HEK293T (cell line): ENCODE measurements at regions not wholly inside any gene's neighbourhood (a gene's known extent, or its start where the extent isn't known, plus 50 kb on each side); places are given as distances from the start of the nearest gene placed in this dataset.

ENCODE experiments used
- CTCF ChIA-PET: fragments of 350-600 bp; formaldehyde crosslinking; extraction: SDS; loops from one replicate; lab custom pipeline; 2021; ENCODE audit warnings: antibody characterized with exemption, inconsistent platforms; lab: Yijun Ruan, JAX
- POLR2A ChIA-PET: fragments of 350-600 bp; formaldehyde crosslinking; extraction: SDS; loops from one replicate; lab custom pipeline; 2020; ENCODE audit warnings: antibody characterized with exemption, inconsistent platforms; lab: Yijun Ruan, JAX
- DNase-seq: peaks from one replicate; pipeline ENCODE4 v3.0.0; 2012; ENCODE audit warnings: mixed read lengths; ENCODE audit errors: extremely low spot score
- ARNT ChIP-seq: fragments of 450-650 bp; IDR thresholded peaks from 2 replicates; pipeline ENCODE4 v1.6.1; 2017; ENCODE audit warnings: mild to moderate bottlenecking
- BHLHE40 ChIP-seq: fragments of 450-650 bp; IDR thresholded peaks from 2 replicates; pipeline ENCODE4 v1.6.1; 2016; ENCODE audit warnings: mild to moderate bottlenecking, moderate library complexity, borderline replicate concordance
- CTBP1 ChIP-seq: fragments of 450-650 bp; IDR thresholded peaks from 2 replicates; pipeline ENCODE4 v1.6.1; 2016; ENCODE audit warnings: borderline replicate concordance
- ELF4 ChIP-seq: fragments of 450-650 bp; IDR thresholded peaks from 2 replicates; pipeline ENCODE4 v1.6.1; 2017; ENCODE audit warnings: antibody characterized with exemption
- FOXA1 ChIP-seq: fragments of 450-650 bp; IDR thresholded peaks from 2 replicates; pipeline ENCODE4 v1.6.1; 2016; ENCODE audit warnings: mild to moderate bottlenecking
- FOXK2 ChIP-seq: fragments of 450-650 bp; IDR thresholded peaks from 2 replicates; pipeline ENCODE4 v1.6.1; 2016; ENCODE audit warnings: mild to moderate bottlenecking
- FOXM1 ChIP-seq: fragments of 450-650 bp; IDR thresholded peaks from 2 replicates; pipeline ENCODE4 v1.6.1; 2017; ENCODE audit warnings: mild to moderate bottlenecking, borderline replicate concordance
- HDGF ChIP-seq: fragments of 450-650 bp; IDR thresholded peaks from 2 replicates; pipeline ENCODE4 v1.6.1; 2017; ENCODE audit warnings: antibody characterized with exemption, borderline replicate concordance
- L3MBTL2 ChIP-seq: fragments of 450-650 bp; conservative IDR thresholded peaks from 2 replicates; pipeline ENCODE4 v1.6.1; 2016; ENCODE audit warnings: mild to moderate bottlenecking
- LEF1 ChIP-seq: fragments of 450-650 bp; IDR thresholded peaks from 2 replicates; pipeline ENCODE4 v1.6.1; 2017; ENCODE audit warnings: mild to moderate bottlenecking, borderline replicate concordance
- NFRKB ChIP-seq: fragments of 450-650 bp; IDR thresholded peaks from 2 replicates; pipeline ENCODE4 v1.6.1; 2016; ENCODE audit warnings: mild to moderate bottlenecking, moderate library complexity
- PKNOX1 ChIP-seq: fragments of 450-650 bp; IDR thresholded peaks from 2 replicates; pipeline ENCODE4 v1.6.1; 2016
- SP1 ChIP-seq: fragments of 450-650 bp; IDR thresholded peaks from 2 replicates; pipeline ENCODE4 v1.6.1; 2017
- SUZ12 ChIP-seq: fragments of 450-650 bp; IDR thresholded peaks from 2 replicates; pipeline ENCODE4 v1.6.1; 2016; ENCODE audit warnings: mild to moderate bottlenecking
- TARDBP ChIP-seq: fragments of 450-650 bp; IDR thresholded peaks from 2 replicates; pipeline ENCODE4 v1.6.1; 2016
- ZNF384 ChIP-seq: fragments of 450-650 bp; IDR thresholded peaks from 2 replicates; pipeline ENCODE4 v1.6.1; 2016

- TF ChIP-seq TARDBP: no peak
- TF ChIP-seq FOXK2: no peak
- peak; percentile 95 for TF ChIP-seq PKNOX1
- no peak for TF ChIP-seq LEF1
- TF ChIP-seq CTBP1: peak; percentile 86
- no peak for TF ChIP-seq FOXA1
- no peak for TF ChIP-seq ZNF384
- no peak for TF ChIP-seq BHLHE40
- peak; percentile 25; the same call in 1 of the 2 replicates for TF ChIP-seq ARNT
- TF ChIP-seq FOXM1: no peak
- no peak for TF ChIP-seq SP1
- TF ChIP-seq SUZ12: no peak
- no peak for TF ChIP-seq HDGF
- no peak for TF ChIP-seq NFRKB
- DNase-seq: peak; percentile 37
- ChIA-PET CTCF (no interaction called here), POLR2A (interaction anchor here (2.1 kb wide), 1 partner anchor 50 kb away, joined by 7 read pairs; no protein-coding TSS in a partner anchor)
Measured at GRCh38 chr7:41237956-41238355, 464.9 kb downstream of the INHBA start.

- ChIA-PET POLR2A (no interaction called here), CTCF (no interaction called here)
- no peak for TF ChIP-seq SP1
- no peak for TF ChIP-seq FOXA1
- no peak for TF ChIP-seq ELF4
- TF ChIP-seq HDGF: no peak
- TF ChIP-seq PKNOX1: no peak
- TF ChIP-seq TARDBP: no peak
- no peak for TF ChIP-seq FOXK2
- TF ChIP-seq BHLHE40: no peak
- no peak for TF ChIP-seq L3MBTL2
- TF ChIP-seq LEF1: no peak
- TF ChIP-seq SUZ12: no peak
- TF ChIP-seq FOXM1: no peak
- no peak for DNase-seq
Measured at GRCh38 chr7:41232086-41232485, 470.8 kb downstream of the INHBA start.

GRCh38 chr7:41224063-41224763 is 478.7 kb downstream of the INHBA start:
- ChIA-PET POLR2A (no interaction called here), CTCF (no interaction called here)
- TF ChIP-seq FOXM1: no peak
- no peak for TF ChIP-seq TARDBP
- TF ChIP-seq ZNF384: no peak
- no peak for TF ChIP-seq CTBP1
- TF ChIP-seq BHLHE40: no peak
- TF ChIP-seq SUZ12: no peak
- TF ChIP-seq HDGF: no peak
- TF ChIP-seq NFRKB: no peak
- no peak for TF ChIP-seq ARNT
- TF ChIP-seq ELF4: no peak
- TF ChIP-seq FOXA1: no peak
- no peak for TF ChIP-seq LEF1
- no peak for TF ChIP-seq L3MBTL2
- TF ChIP-seq FOXK2: no peak
- no peak for TF ChIP-seq PKNOX1
- no peak for TF ChIP-seq SP1
- no peak for DNase-seq

GRCh38 chr7:41222746-41223145 is 480.1 kb downstream of the INHBA start:
- TF ChIP-seq NFRKB (no peak), PKNOX1 (no peak), FOXK2 (no peak), LEF1 (no peak), TARDBP (no peak), SUZ12 (no peak), ZNF384 (no peak), L3MBTL2 (no peak), HDGF (no peak), FOXM1 (no peak), BHLHE40 (no peak), ELF4 (no peak)
- no peak for DNase-seq
- ChIA-PET CTCF (no interaction called here), POLR2A (no interaction called here)

GRCh38 chr7:41220266-41220665 is 482.6 kb downstream of the INHBA start:
- no peak for DNase-seq
- POLR2A ChIA-PET: interaction anchor here (0.6 kb wide), 1 partner anchor 144 kb away, joined by 3 read pairs; no protein-coding TSS in a partner anchor
- no peak for TF ChIP-seq SP1
- no peak for TF ChIP-seq L3MBTL2
- no peak for TF ChIP-seq BHLHE40
- no peak for TF ChIP-seq FOXA1
- TF ChIP-seq SUZ12: no peak
- TF ChIP-seq FOXM1: no peak
- TF ChIP-seq ELF4: no peak
- TF ChIP-seq ZNF384: no peak
- TF ChIP-seq NFRKB: no peak
- TF ChIP-seq TARDBP: no peak
- TF ChIP-seq ARNT: no peak
- CTCF ChIA-PET: no interaction called here
